ENCODE measurements at regions not wholly inside any gene's neighbourhood (a gene's known extent, or its start where the extent isn't known, plus 50 kb on each side); places are given as distances from the start of the nearest gene placed in this dataset.

GRCh38 chr4:116374815-116375214 lies 710.6 kb downstream of the TRAM1L1 start:
- no peaks in the 10 kb centered on the region for H3K9me3 Mint-ChIP-seq (ENCODE audit: low read depth, unreplicated experiment)
- no peak overlapping the region for H3K4me3 Mint-ChIP-seq (ENCODE audit: low read depth, unreplicated experiment)
- H3K27ac Mint-ChIP-seq (ENCODE audit: unreplicated experiment): no peak overlapping the region
- intact Hi-C loops (cut with micrococcal nuclease; ENCODE audit: unreplicated experiment): no loop called here
- CTCF ChIA-PET: no interaction called here
- no peaks in the 10 kb centered on the region for H3K36me3 Mint-ChIP-seq (ENCODE audit: insufficient read depth, unreplicated experiment)
- BruUV-seq (replicated peaks): no TSS peak
- DNase-seq: no peak
- TF ChIP-seq CTCF (IDR thresholded peaks at IDR 0.05; ENCODE audit: unreplicated experiment): no peak
- H3K27me3 Mint-ChIP-seq (ENCODE audit: unreplicated experiment): no peaks in the 10 kb centered on the region
- no peaks in the 10 kb centered on the region for H3K4me1 Mint-ChIP-seq (ENCODE audit: low read depth, unreplicated experiment)

GRCh38 chr4:116362583-116362982 lies 722.8 kb downstream of the TRAM1L1 start:
- CTCF ChIA-PET: no interaction called here
- intact Hi-C loops (cut with micrococcal nuclease; ENCODE audit: unreplicated experiment): no loop called here
- DNase-seq: no peak
- no peaks in the 10 kb centered on the region for H3K36me3 Mint-ChIP-seq (ENCODE audit: insufficient read depth, unreplicated experiment)
- no peak overlapping the region for H3K4me3 Mint-ChIP-seq (ENCODE audit: low read depth, unreplicated experiment)
- no peak overlapping the region for H3K27ac Mint-ChIP-seq (ENCODE audit: unreplicated experiment)
- no TSS peak for BruUV-seq (replicated peaks)
- H3K9me3 Mint-ChIP-seq (ENCODE audit: low read depth, unreplicated experiment): no peaks in the 10 kb centered on the region
- TF ChIP-seq CTCF (IDR thresholded peaks at IDR 0.05; ENCODE audit: unreplicated experiment): no peak
- no peaks in the 10 kb centered on the region for H3K4me1 Mint-ChIP-seq (ENCODE audit: low read depth, unreplicated experiment)
- no peaks in the 10 kb centered on the region for H3K27me3 Mint-ChIP-seq (ENCODE audit: unreplicated experiment)

GRCh38 chr4:116361790-116362189 lies 723.6 kb downstream of the TRAM1L1 start:
- intact Hi-C loops (cut with micrococcal nuclease; ENCODE audit: unreplicated experiment): no loop called here
- Mint-ChIP-seq H3K27ac (ENCODE audit: unreplicated experiment) (no peak overlapping the region), H3K4me3 (ENCODE audit: low read depth, unreplicated experiment) (no peak overlapping the region), H3K36me3 (ENCODE audit: insufficient read depth, unreplicated experiment) (no peaks in the 10 kb centered on the region), H3K4me1 (ENCODE audit: low read depth, unreplicated experiment) (no peaks in the 10 kb centered on the region), H3K9me3 (ENCODE audit: low read depth, unreplicated experiment) (no peaks in the 10 kb centered on the region), H3K27me3 (ENCODE audit: unreplicated experiment) (no peaks in the 10 kb centered on the region)
- CTCF ChIA-PET: no interaction called here
- DNase-seq: no peak
- no TSS peak for BruUV-seq (replicated peaks)
- no peak for TF ChIP-seq CTCF (IDR thresholded peaks at IDR 0.05; ENCODE audit: unreplicated experiment)

- Mint-ChIP-seq H3K27ac (ENCODE audit: unreplicated experiment) (no peak overlapping the region), H3K27me3 (ENCODE audit: unreplicated experiment) (no peaks in the 10 kb centered on the region), H3K4me1 (ENCODE audit: low read depth, unreplicated experiment) (no peaks in the 10 kb centered on the region), H3K4me3 (ENCODE audit: low read depth, unreplicated experiment) (no peak overlapping the region), H3K36me3 (ENCODE audit: insufficient read depth, unreplicated experiment) (no peaks in the 10 kb centered on the region), H3K9me3 (ENCODE audit: low read depth, unreplicated experiment) (no peaks in the 10 kb centered on the region)
- CTCF ChIA-PET: no interaction called here
- peak; percentile 29 for TF ChIP-seq CTCF (IDR thresholded peaks at IDR 0.05; ENCODE audit: unreplicated experiment)
- peak; percentile 72 for DNase-seq
- intact Hi-C loops (cut with micrococcal nuclease; ENCODE audit: unreplicated experiment): loop anchor here (2.0 to 10.0 kb wide), 3 partner anchors 176 to 1676 kb away; partner anchors contain the start of gene NDST3
- BruUV-seq (replicated peaks): no TSS peak
These were observed 726.6 kb downstream of the TRAM1L1 start for GRCh38 chr4:116358633-116359222.
